HG03039 (cell line): ENCODE measurements at regions not wholly inside any gene's neighbourhood (a gene's known extent, or its start where the extent isn't known, plus 50 kb on each side); places are given as distances from the start of the nearest gene placed in this dataset.
"Not testable (repeated sequence)": the region's sequence is repeated elsewhere in the genome, so short reads cannot be mapped to it uniquely, and the experiment has no call there.

ENCODE experiments used
- ATAC-seq: cut with Tn5 transposase; IDR thresholded peaks from one replicate; pipeline ENCODE4 v1.9.1; 2021; ENCODE audit warnings: mild to moderate bottlenecking, moderate library complexity; ENCODE audit not compliant: unreplicated experiment

- not testable (repeated sequence) for ATAC-seq
These were observed 613.0 kb downstream of the RFPL4B start for GRCh38 chr6:112960130-112960529.

GRCh38 chr6:112967974-112968373 lies 620.8 kb downstream of the RFPL4B start:
- ATAC-seq, result no peak

- ATAC-seq, result no peak
These were observed 624.5 kb downstream of the RFPL4B start for GRCh38 chr6:112971651-112972050.

- ATAC-seq, result not testable (repeated sequence)
These were observed 627.8 kb downstream of the RFPL4B start for GRCh38 chr6:112974931-112975330.

GRCh38 chr6:112976579-112976978 lies 629.4 kb downstream of the RFPL4B start:
- ATAC-seq, result not testable (repeated sequence)

- no peak for ATAC-seq
These were observed 632.7 kb downstream of the RFPL4B start for GRCh38 chr6:112979830-112980229.

GRCh38 chr6:112980676-112981075 lies 633.5 kb downstream of the RFPL4B start:
- no peak for ATAC-seq

GRCh38 chr6:112983713-112984261 lies 636.7 kb downstream of the RFPL4B start:
- no peak for ATAC-seq

GRCh38 chr6:112984899-112985298 lies 637.8 kb downstream of the RFPL4B start:
- ATAC-seq, result no peak

- ATAC-seq, result no peak
These were observed 639.2 kb downstream of the RFPL4B start for GRCh38 chr6:112986321-112986720.

GRCh38 chr6:112988748-112989147 lies 641.6 kb downstream of the RFPL4B start:
- no peak for ATAC-seq

GRCh38 chr6:112990971-112991370 lies 643.8 kb downstream of the RFPL4B start:
- no peak for ATAC-seq

- no peak for ATAC-seq
These were observed 644.8 kb downstream of the RFPL4B start for GRCh38 chr6:112991912-112992311.

GRCh38 chr6:112997421-112998085 lies 650.4 kb downstream of the RFPL4B start:
- no peak for ATAC-seq

GRCh38 chr6:113004054-113004453 lies 656.9 kb downstream of the RFPL4B start:
- no peak for ATAC-seq

- no peak for ATAC-seq
These were observed 657.5 kb downstream of the RFPL4B start for GRCh38 chr6:113004470-113005270.

- ATAC-seq, result no peak
These were observed 659.4 kb downstream of the RFPL4B start for GRCh38 chr6:113006494-113006893.

- ATAC-seq, result no peak
These were observed 662.6 kb downstream of the RFPL4B start for GRCh38 chr6:113009682-113010081.

GRCh38 chr6:113010196-113010989 lies 663.3 kb downstream of the RFPL4B start:
- ATAC-seq, result no peak

- ATAC-seq, result no peak
These were observed 664.3 kb downstream of the RFPL4B start for GRCh38 chr6:113011389-113011788.

- no peak for ATAC-seq
These were observed 664.7 kb downstream of the RFPL4B start for GRCh38 chr6:113011801-113012200.
